ENCODE measurements at regions not wholly inside any gene's neighbourhood (a gene's known extent, or its start where the extent isn't known, plus 50 kb on each side); places are given as distances from the start of the nearest gene placed in this dataset.

DNA sequence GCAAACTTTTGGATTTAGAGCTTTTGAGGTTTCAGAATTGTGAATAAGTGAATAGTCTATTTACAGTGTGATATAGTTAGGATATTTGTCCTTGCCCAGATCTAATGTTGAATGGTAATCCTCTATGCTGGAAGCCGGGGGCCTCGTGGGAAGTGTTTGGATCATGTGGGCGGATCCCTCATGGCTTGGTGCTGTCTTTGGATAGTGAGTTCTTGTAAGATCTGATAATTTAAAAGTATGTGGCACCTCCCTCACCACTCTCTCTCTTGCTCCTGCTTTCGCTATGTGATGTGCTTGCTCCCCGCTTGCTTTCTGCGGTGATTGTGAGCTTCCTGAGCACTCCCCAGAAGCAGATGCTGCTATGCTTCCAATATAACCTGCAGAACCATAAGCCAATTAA is 128.0 kb upstream of the KCNJ3 start:
- TF ChIP-seq, protein P1, sequence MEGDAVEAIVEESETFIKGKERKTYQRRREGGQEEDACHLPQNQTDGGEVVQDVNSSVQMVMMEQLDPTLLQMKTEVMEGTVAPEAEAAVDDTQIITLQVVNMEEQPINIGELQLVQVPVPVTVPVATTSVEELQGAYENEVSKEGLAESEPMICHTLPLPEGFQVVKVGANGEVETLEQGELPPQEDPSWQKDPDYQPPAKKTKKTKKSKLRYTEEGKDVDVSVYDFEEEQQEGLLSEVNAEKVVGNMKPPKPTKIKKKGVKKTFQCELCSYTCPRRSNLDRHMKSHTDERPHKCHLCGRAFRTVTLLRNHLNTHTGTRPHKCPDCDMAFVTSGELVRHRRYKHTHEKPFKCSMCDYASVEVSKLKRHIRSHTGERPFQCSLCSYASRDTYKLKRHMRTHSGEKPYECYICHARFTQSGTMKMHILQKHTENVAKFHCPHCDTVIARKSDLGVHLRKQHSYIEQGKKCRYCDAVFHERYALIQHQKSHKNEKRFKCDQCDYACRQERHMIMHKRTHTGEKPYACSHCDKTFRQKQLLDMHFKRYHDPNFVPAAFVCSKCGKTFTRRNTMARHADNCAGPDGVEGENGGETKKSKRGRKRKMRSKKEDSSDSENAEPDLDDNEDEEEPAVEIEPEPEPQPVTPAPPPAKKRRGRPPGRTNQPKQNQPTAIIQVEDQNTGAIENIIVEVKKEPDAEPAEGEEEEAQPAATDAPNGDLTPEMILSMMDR (conservative IDR thresholded peaks at IDR 0.05; ENCODE audit: low read depth, low read length): no peak
- TF ChIP-seq EZH2 (IDR thresholded peaks at IDR 0.05; ENCODE audit: borderline replicate concordance, low read depth, low read length, poor library complexity, severe bottlenecking): no peak

All from A673 (cell line).